Muscle of arm (tissue), 1 donor: ENCODE measurements at regions not wholly inside any gene's neighbourhood (a gene's known extent, or its start where the extent isn't known, plus 50 kb on each side); places are given as distances from the start of the nearest gene placed in this dataset.
A peak's percentile ranks its signal among the peaks of the same experiment; 100 is the strongest.
"Not testable (repeated sequence)": the region's sequence is repeated elsewhere in the genome, so short reads cannot be mapped to it uniquely, and the experiment has no call there.

ENCODE experiments used
- DNase-seq: peaks from one replicate; pipeline ENCODE4 v3.0.0-alpha.2; 2013

GRCh38 chr9:88813638-88814209, 177.5 kb upstream of the S1PR3 start:
- no peak for DNase-seq

GRCh38 chr9:88814577-88814976, 176.7 kb upstream of the S1PR3 start:
- peak; percentile 41 for DNase-seq

- DNase-seq, result no peak
These were observed 175.1 kb upstream of the S1PR3 start for GRCh38 chr9:88816141-88816540.

- DNase-seq, result no peak
These were observed 174.7 kb upstream of the S1PR3 start for GRCh38 chr9:88816591-88816990.

DNA sequence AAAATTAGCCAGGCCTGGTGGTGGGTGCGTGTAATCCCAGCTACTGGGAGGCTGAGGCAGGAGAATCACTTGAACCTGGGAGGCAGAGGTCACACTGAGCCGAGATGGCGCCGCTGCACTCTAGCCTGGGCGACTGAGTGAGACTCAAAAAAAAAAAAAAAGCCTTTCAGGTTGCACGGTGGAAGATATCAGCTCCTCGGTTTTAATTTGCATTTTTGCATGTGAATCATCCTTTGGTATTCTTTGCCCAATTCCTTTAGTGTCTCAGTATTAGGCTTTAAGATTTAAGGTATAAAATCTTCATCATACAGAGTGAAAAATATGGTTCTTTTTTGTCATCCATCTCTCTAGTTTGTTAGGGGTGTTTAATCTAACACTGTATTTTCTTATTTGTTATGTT, 173.6 kb upstream of the S1PR3 start:
- DNase-seq, result no peak

DNA sequence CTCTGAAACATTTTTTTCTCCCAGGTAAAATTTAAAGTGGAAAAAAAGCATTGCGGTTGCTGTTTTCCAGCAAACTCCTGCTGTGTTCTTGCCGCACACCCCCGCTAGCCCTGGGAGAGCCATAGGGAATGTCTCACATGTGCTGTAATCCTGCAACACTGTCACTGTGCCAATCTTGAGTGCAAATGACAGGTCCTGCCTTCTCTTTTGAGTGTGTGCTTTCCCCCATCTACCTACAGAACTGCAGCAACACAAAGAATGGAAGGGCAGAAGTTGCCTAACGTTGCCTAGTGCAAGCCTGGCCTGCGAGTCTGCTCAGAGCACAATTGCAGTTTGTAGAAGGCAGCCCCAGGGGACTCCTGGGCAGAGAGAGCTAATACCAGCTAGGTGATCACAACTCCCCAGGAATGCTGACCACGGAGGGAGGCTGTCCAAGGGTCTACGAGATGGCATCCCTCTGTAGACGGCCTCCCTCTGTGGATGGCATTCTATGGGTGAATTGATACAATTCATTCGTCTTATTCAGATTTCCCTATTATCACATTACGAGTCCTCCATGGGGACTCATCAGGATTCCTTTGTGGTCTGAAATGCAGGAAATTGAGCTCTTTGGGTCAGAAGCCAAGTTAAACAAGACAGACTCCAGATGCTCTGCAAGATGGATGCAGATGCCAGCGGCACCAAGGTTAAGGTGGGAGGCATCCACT, 172.6 kb upstream of the S1PR3 start:
- DNase-seq, result no peak

GRCh38 chr9:88819476-88819875, 171.8 kb upstream of the S1PR3 start:
- no peak for DNase-seq

DNA sequence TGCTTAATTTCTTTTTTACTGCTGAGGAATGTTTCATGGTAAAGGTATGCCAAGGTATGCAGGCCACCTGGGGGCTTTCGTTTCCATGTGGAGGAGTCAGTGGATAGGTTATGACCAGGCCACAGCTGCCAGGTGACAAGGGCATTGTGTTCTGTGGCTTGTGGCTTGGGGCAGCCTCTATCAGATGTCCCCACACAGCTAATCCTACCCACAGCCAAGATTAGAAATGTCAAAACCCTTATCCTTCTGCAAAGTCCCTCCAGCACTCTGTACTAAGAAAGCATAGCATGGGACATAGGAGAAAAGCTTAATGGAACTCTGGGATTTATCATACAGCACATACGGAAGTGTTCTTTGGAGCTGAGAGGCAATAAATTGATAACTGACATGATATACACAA, 171.2 kb upstream of the S1PR3 start:
- DNase-seq, result no peak

DNA sequence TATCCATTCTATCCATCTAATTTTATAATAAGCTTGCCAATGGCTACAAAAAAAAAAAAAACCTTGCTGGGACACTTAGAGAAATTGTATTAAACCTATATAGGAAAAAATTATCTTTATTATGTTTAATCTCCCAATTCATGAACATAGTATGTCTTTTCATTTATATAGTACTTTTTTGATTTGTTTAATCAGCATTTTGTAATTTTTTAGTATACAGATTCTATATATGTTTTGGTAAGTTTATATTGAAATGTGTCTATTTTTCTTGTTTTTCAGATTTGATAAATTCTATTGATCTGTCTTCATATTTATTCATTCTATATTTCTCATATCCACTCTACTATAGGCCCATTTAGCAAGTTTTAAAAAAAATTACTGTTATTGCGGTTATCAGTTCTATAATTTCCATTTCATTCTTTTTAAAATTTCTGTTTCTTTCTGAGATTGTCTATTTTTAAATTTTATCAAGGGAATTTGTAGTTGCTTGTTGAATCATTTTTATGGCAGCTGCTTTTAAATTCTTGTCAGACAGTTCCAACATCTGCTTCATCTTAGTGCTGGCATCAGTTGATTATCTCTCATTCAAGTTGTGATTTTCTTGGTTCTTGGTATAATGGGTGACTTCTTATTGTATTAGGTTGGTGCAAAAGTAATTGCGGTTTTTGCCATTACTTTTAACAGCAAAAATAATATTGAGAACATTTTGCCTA, 170.1 kb upstream of the S1PR3 start:
- DNase-seq, result no peak

GRCh38 chr9:88821746-88822106, 169.5 kb upstream of the S1PR3 start:
- DNase-seq, result no peak

DNA sequence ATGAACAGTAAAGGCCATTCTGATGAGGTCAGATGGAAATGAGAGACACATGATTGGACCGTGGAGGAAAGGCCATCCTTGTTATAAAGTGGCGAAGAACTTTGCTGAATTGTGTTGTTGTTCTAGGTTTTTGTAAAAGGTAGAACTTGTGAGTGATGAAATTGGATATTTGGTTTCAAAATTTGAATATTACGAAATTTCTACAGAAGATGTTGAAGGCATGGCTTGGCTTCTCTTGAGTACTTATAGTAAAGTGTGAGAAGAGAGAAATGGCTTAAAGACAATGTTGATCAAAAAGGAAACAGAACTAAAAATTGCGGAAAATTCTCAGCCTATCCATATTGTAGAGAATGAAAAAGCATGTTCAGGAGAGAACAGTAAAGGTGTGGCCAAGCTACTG, 166.6 kb upstream of the S1PR3 start:
- DNase-seq, result no peak

GRCh38 chr9:88826181-88826580, 165.1 kb upstream of the S1PR3 start:
- no peak for DNase-seq

DNA sequence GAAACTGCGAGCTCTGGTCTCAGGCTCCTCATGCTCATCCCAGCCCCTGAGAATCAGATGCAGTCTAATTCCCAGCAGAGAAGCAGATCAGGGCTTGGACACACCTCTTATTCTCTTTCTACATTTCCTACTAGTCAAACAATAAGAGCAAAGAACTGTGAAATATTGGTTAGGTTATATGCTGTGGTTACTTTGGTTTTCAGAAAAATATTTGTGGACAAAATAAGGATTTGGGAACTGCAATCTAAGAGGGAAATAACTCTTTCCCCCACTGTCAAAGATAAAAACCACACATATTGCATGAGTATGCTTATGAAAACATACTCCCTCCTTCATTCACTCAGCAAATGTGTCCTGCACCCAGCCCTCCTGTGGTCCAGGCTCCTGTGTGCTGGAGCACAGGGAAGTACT, 164.5 kb upstream of the S1PR3 start:
- DNase-seq, result no peak

DNA sequence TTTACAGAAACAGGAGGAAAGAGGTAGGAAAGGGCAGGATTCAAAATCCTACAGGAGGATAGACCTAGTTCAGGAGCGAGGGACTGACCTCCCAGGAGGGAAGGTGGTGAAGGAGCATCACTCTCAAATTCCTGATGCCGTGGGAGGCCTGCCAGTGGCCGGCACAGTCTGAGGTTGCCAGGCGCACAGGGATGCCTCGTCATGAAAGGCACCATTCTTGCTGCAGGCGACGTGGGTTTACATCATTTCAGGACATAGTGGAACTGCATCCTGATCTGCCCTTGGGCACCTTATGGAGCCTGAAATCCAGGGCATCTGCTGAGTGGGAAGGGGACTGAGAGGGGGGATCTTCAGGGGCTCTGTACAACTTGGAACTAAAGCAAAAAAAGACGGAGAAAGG, 163.2 kb upstream of the S1PR3 start:
- no peak for DNase-seq

- no peak for DNase-seq
These were observed 162.7 kb upstream of the S1PR3 start for GRCh38 chr9:88828492-88828974.

DNA sequence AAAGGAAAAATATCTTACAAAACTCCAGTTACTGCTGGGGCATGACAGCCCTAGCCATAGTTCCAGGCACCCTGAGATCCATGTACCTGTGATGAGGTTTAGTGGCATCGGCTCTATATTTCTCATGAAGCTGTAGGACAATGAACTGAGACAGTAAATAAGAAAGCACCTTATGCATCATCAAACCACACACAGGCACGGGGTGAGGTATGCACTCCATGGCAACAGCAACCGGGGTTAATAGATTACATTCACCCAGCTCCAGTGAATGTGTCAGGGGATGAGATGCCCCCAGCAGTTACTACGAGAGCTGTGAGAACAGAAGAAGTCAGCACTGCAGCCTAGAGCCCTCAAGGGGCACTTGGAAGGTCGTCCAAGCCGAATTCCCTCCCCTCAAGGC, 162.0 kb upstream of the S1PR3 start:
- no peak for DNase-seq

DNA sequence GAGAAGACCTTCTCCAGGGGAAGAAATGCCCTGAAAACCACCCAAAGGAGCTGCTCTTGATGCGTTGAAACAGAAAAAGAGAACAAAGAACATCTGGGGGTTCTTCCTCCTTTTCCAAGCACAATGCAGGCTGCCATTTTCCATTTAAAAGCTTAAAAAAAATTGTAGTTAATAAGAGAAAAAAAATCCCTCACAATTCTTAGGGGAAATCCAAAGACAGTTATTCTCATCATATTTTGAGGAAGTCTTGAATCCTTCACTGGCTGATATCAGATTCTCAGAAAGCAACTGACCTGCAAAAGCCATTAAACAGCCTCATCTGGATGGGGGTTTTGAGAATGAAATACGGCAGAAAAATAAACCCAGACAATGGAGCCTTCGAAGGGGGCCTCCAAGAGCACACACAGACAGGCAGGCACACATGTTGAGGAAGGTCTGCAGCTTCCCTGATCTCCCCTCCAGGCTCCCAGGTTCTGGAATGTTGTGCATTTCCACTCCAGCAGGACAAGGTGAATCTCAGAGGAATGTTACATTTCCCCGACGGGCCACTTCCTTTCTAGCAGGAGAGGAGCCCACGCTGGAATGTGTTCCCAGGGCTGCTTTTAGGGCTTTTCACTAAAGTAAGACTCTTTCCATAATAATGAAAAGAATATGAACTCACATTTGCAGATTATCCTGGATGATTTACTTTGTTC, 159.4 kb upstream of the S1PR3 start:
- DNase-seq, result no peak

GRCh38 chr9:88833946-88834345, 157.3 kb upstream of the S1PR3 start:
- no peak for DNase-seq

DNA sequence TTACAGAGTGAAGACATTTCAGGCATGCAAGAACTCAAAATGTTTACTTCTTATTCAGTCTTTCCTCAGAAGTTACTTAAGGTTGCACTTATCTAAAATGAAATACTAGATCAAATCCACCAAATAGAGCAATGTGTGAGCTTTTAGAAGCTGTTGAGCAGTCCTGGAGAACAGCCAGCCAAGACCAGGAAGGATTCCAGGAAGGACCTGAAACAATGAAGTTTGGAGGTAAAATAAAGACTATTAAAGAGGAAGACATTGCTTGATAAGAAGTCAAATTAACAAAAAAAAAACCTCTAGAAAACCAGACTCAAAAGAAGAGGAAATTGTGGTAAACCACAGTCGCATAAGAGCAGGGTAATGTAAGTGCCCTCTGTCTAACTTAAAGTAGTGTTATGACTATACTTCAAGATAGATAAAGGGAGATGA, 156.2 kb upstream of the S1PR3 start:
- no peak for DNase-seq

- DNase-seq, result no peak
These were observed 155.5 kb upstream of the S1PR3 start for GRCh38 chr9:88835772-88836171.

DNA sequence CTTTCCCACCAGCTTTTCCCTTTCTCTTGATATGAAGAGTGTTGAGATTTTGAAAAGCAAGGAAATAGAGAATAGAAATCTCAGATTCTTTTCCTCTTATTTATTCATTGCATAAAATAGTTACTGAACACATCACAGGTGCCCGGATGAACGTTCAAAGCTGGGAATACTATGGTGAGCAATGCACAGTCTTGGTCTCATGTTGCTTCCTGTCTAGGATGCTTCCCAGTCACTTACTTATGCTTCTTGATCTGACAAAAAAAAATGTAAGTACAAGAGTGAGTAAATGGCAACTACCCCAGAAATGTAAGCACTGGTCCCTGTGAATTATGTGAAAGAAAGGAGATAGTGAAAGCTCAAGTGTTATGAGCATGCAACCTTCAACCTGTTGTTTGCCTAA, 153.5 kb upstream of the S1PR3 start:
- DNase-seq, result no peak

- DNase-seq, result not testable (repeated sequence)
These were observed 141.4 kb upstream of the S1PR3 start for GRCh38 chr9:88849878-88850277.

DNA sequence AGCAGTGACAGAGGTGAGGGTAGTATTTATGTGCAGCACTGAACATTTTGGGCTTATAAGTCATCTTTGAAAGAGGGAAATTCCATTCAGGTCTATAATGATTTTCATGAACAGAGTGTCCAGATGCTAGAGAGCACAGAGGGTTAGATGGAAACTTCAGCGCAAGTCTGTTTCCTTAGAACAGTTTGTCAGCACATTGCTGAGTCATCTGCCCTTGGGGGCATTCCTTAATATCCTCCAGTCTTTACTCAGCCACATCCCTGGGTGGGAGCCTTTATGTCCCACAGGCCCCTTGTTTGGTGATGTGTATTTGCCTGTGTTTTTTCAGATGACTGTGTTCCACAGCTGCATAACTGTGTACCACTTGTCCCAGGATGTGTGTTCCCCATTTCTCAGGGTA, 138.5 kb upstream of the S1PR3 start:
- no peak for DNase-seq
